OCI-LY1 (cell line): ENCODE measurements at regions not wholly inside any gene's neighbourhood (a gene's known extent, or its start where the extent isn't known, plus 50 kb on each side); places are given as distances from the start of the nearest gene placed in this dataset.

ENCODE experiments used
- H2AFZ ChIP-seq: fragments of 200-600 bp; sonication (generic), shearing (Covaris generic); 2 replicates; pipeline ENCODE4 v1.6.0; 2014; ENCODE audit warnings: antibody characterized with exemption, mild to moderate bottlenecking, low read length
- H3F3A ChIP-seq: fragments of 200-600 bp; sonication (generic), shearing (Covaris generic); 2 replicates; pipeline ENCODE4 v1.6.0; 2014; ENCODE audit warnings: mild to moderate bottlenecking, antibody characterized with exemption, low read length, moderate library complexity; ENCODE audit not compliant: insufficient read depth
- H3K27ac ChIP-seq: fragments of 200-600 bp; sonication (generic); 2 replicates; pipeline ENCODE4 v1.5.1; 2014; ENCODE audit warnings: low read length, mixed run types, mild to moderate bottlenecking, low read depth; ENCODE audit not compliant: poor library complexity, severe bottlenecking
- H3K27me3 ChIP-seq: fragments of 200-600 bp; sonication (generic); 2 replicates; pipeline ENCODE4 v1.6.0; 2014; ENCODE audit warnings: antibody characterized with exemption, mild to moderate bottlenecking, low read length, moderate library complexity; ENCODE audit not compliant: insufficient read depth
- H3K36me3 ChIP-seq: fragments of 200-600 bp; sonication (generic); 2 replicates; pipeline ENCODE4 v1.6.1; 2014; ENCODE audit warnings: mild to moderate bottlenecking, antibody characterized with exemption, low read length, moderate library complexity, mixed read lengths; ENCODE audit not compliant: insufficient read depth
- H3K4me1 ChIP-seq: fragments of 200-600 bp; sonication (generic); 2 replicates; pipeline ENCODE4 v1.5.1; 2014; ENCODE audit warnings: mild to moderate bottlenecking, low read length, moderate library complexity; ENCODE audit not compliant: insufficient read depth, severe bottlenecking
- H3K4me2 ChIP-seq: fragments of 200-600 bp; sonication (generic), shearing (Covaris generic); 2 replicates; pipeline ENCODE4 v1.6.1; 2014; ENCODE audit warnings: low read length
- H3K4me3 ChIP-seq: fragments of 200-600 bp; sonication (generic); 2 replicates; pipeline ENCODE4 v1.5.1; 2014; ENCODE audit warnings: low read length, low read depth, mild to moderate bottlenecking, mixed read lengths; ENCODE audit not compliant: poor library complexity, severe bottlenecking
- H3K79me2 ChIP-seq: fragments of 200-600 bp; shearing (Covaris generic); 2 replicates; pipeline ENCODE4 v1.6.1; 2016; ENCODE audit warnings: mixed run types, low read length, mixed read lengths; ENCODE audit not compliant: insufficient read depth
- H3K9ac ChIP-seq: fragments of 200-600 bp; sonication (generic), shearing (Covaris generic); 2 replicates; pipeline ENCODE4 v1.6.1; 2014; ENCODE audit warnings: mild to moderate bottlenecking, low read length, mixed read lengths
- H3K9me2 ChIP-seq: fragments of 200-600 bp; sonication (generic), shearing (Covaris generic); 2 replicates; pipeline ENCODE4 v1.6.1; 2014; ENCODE audit warnings: low read depth, mild to moderate bottlenecking, low read length, mixed read lengths
- H3K9me3 ChIP-seq: fragments of 200-600 bp; shearing (Covaris generic); 2 replicates; pipeline ENCODE4 v1.6.1; 2014; ENCODE audit warnings: low read length, mixed read lengths
- H4K20me1 ChIP-seq: fragments of 200-600 bp; sonication (generic), shearing (Covaris generic); 2 replicates; pipeline ENCODE4 v1.6.0; 2016; ENCODE audit warnings: mild to moderate bottlenecking, low read length; ENCODE audit not compliant: insufficient read depth
- EZH2 ChIP-seq: fragments of 200-600 bp; sonication (generic), shearing (Covaris generic); IDR thresholded peaks from 2 replicates; pipeline ENCODE4 v1.8.0; 2017; ENCODE audit warnings: borderline replicate concordance, mixed run types, mild to moderate bottlenecking, antibody characterized with exemption, low read length, moderate library complexity, mixed read lengths
- TF ChIP-seq, protein P1 (sequence below): fragments of 200-600 bp; sonication (generic), shearing (Covaris generic); IDR thresholded peaks from 2 replicates; pipeline ENCODE4 v1.5.1; 2017; ENCODE audit warnings: mild to moderate bottlenecking, antibody characterized with exemption, low read length, moderate library complexity, mixed read lengths

DNA sequence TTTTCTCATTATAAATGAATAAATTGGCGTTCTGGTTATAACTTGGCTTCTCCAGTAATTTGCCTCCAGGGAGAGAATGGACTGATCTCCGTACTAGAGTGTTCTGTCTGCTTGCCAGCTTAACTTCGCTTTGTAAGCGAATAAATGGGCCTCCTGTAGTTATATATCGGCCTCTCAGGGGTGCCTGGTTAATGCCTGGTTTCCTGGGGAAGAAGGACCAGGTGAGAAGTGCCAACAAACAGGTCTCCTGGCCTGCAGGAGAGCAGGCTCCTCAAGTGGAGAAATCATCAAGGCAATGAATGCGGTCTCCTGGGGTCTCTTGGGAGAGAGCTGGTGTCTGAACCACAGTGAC, 107.4 kb upstream of the SERBP1 start:
- no peak overlapping the region for H3K4me3 ChIP-seq
- peaks cover 20% of the 10 kb centered on the region for H3K4me1 ChIP-seq
- H3K9ac ChIP-seq = no peak overlapping the region
- no peak overlapping the region for H2AFZ ChIP-seq
- H3K9me3 ChIP-seq = no peaks in the 10 kb centered on the region
- H3K27me3 ChIP-seq = no peaks in the 10 kb centered on the region
- no peak overlapping the region for H3K4me2 ChIP-seq
- no peaks in the 10 kb centered on the region for H3F3A ChIP-seq
- no peaks in the 10 kb centered on the region for H4K20me1 ChIP-seq
- no peaks in the 10 kb centered on the region for H3K36me3 ChIP-seq
- H3K9me2 ChIP-seq = no peaks in the 10 kb centered on the region
- no peaks in the 10 kb centered on the region for H3K79me2 ChIP-seq
- TF ChIP-seq EZH2 = no peak
- TF ChIP-seq, protein P1, sequence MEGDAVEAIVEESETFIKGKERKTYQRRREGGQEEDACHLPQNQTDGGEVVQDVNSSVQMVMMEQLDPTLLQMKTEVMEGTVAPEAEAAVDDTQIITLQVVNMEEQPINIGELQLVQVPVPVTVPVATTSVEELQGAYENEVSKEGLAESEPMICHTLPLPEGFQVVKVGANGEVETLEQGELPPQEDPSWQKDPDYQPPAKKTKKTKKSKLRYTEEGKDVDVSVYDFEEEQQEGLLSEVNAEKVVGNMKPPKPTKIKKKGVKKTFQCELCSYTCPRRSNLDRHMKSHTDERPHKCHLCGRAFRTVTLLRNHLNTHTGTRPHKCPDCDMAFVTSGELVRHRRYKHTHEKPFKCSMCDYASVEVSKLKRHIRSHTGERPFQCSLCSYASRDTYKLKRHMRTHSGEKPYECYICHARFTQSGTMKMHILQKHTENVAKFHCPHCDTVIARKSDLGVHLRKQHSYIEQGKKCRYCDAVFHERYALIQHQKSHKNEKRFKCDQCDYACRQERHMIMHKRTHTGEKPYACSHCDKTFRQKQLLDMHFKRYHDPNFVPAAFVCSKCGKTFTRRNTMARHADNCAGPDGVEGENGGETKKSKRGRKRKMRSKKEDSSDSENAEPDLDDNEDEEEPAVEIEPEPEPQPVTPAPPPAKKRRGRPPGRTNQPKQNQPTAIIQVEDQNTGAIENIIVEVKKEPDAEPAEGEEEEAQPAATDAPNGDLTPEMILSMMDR = no peak
- H3K27ac ChIP-seq = no peak overlapping the region

DNA sequence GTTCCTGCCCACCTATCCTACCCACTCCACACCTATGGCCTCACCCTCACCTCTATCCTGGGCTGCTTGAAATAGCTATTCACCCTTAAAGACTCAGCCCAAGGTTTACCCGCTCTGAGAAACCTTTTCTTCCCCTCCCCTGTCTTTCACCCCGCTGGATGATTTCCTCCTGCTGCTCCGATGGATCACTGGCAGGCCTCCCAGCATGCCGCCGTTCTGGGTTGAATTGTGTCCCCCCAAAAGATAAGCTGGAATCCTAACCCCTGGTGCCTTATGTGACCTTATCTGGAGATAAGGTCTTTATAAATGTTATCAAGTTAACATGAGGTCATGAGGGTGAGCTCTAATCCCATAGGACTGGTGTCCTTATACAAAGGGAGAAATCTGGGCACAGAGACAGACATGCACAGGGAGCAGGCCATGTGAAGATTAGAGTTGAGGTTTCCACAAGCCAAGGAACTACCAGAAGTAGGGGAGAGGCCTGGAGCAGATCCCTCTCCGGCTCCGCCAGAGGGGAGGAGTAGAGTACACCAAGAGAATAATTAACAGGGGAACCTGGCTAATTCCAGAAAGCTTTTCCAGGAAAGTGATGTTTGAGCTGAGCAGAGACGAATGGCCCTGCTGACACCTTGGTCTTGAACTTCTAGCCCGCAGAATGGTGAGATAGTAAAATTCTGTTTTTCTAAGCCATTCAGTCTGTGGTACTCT, 110.0 kb upstream of the SERBP1 start:
- Histone ChIP-seq H3K9me3 (no peaks in the 10 kb centered on the region), H3K4me3 (no peak overlapping the region), H3K9me2 (no peaks in the 10 kb centered on the region), H3K27me3 (no peaks in the 10 kb centered on the region), H3K4me2 (no peak overlapping the region), H4K20me1 (no peaks in the 10 kb centered on the region), H3F3A (no peaks in the 10 kb centered on the region), H2AFZ (no peak overlapping the region), H3K36me3 (no peaks in the 10 kb centered on the region), H3K4me1 (peaks cover 9% of the 10 kb centered on the region), H3K79me2 (no peaks in the 10 kb centered on the region), H3K27ac (no peak overlapping the region), H3K9ac (no peak overlapping the region)
- TF ChIP-seq, protein P1 = no peak
- TF ChIP-seq EZH2 = no peak

DNA sequence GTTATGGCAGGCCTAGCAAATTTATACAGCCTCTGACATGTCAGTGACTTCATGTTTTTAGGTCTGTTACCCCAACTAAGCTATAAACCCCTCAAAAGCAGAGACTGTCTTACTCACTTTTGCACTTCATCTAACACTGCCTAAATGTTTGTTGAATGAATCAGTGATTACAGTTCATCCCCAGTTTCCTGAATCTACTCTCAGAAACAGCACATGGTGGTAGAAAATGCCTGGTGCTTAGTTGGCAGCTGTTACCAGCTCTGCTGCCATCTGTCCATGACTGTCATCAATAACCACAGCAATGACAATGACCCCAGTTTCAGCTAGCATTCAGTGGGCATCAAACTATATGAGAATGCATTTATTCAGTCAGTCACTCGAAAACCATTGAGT, 110.5 kb upstream of the SERBP1 start:
- H2AFZ ChIP-seq = no peak overlapping the region
- no peaks in the 10 kb centered on the region for H3K27me3 ChIP-seq
- TF ChIP-seq, protein P1 = no peak
- no peak for TF ChIP-seq EZH2
- H3K9me2 ChIP-seq = no peaks in the 10 kb centered on the region
- H3K36me3 ChIP-seq = no peaks in the 10 kb centered on the region
- no peak overlapping the region for H3K27ac ChIP-seq
- H3K9ac ChIP-seq = no peak overlapping the region
- H3K4me3 ChIP-seq = no peak overlapping the region
- H3K4me1 ChIP-seq = peaks cover 7% of the 10 kb centered on the region
- no peaks in the 10 kb centered on the region for H3K79me2 ChIP-seq
- H3F3A ChIP-seq = no peaks in the 10 kb centered on the region
- H4K20me1 ChIP-seq = no peaks in the 10 kb centered on the region
- H3K4me2 ChIP-seq = no peak overlapping the region
- no peaks in the 10 kb centered on the region for H3K9me3 ChIP-seq
